Transverse colon (tissue), 4 donors: ENCODE measurements at regions not wholly inside any gene's neighbourhood (a gene's known extent, or its start where the extent isn't known, plus 50 kb on each side); places are given as distances from the start of the nearest gene placed in this dataset.

Experiments used
- POLR2A ChIP-seq: fragments of 450-650 bp; IDR thresholded peaks from one replicate; pipeline ENCODE4 v1.6.1; 2016; ENCODE audit warnings: antibody characterized with exemption, mild to moderate bottlenecking, moderate library complexity
- POLR2AphosphoS5 ChIP-seq, 3 donors: sonication (generic); formaldehyde crosslinking; IDR thresholded peaks; one replicate each; pipeline ENCODE4 v1.6.1; 2016; ENCODE audit warnings: antibody characterized with exemption in 3 of 3
- TF ChIP-seq, protein P1 (sequence below), 5 experiments: fragments of 200-600 bp in 3 of 5; fragments of 450-650 bp in 2 of 5; sonication (generic) in 3 of 5; IDR thresholded peaks; 1 replicate in 2 of 5; 2 replicates in 3 of 5; pipeline ENCODE4 v1.5.1; 2016 to 2017; ENCODE audit warnings: antibody characterized with exemption in 5 of 5, inconsistent platforms in 3 of 5, mild to moderate bottlenecking in 2 of 5, moderate library complexity in 1 of 5

GRCh38 chr12:75747572-75748021, 236.2 kb upstream of the KRR1 start:
- no peak for TF ChIP-seq POLR2A
- TF ChIP-seq, protein P1, sequence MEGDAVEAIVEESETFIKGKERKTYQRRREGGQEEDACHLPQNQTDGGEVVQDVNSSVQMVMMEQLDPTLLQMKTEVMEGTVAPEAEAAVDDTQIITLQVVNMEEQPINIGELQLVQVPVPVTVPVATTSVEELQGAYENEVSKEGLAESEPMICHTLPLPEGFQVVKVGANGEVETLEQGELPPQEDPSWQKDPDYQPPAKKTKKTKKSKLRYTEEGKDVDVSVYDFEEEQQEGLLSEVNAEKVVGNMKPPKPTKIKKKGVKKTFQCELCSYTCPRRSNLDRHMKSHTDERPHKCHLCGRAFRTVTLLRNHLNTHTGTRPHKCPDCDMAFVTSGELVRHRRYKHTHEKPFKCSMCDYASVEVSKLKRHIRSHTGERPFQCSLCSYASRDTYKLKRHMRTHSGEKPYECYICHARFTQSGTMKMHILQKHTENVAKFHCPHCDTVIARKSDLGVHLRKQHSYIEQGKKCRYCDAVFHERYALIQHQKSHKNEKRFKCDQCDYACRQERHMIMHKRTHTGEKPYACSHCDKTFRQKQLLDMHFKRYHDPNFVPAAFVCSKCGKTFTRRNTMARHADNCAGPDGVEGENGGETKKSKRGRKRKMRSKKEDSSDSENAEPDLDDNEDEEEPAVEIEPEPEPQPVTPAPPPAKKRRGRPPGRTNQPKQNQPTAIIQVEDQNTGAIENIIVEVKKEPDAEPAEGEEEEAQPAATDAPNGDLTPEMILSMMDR (IDR thresholded peaks at IDR 0.05), result no peak
- TF ChIP-seq POLR2AphosphoS5 (IDR thresholded peaks at IDR 0.05), result no peak
